ENCODE measurements at regions not wholly inside any gene's neighbourhood (a gene's known extent, or its start where the extent isn't known, plus 50 kb on each side); places are given as distances from the start of the nearest gene placed in this dataset.

- no peaks in the 10 kb centered on the region for H3K36me3 ChIP-seq
- H3K4me3 ChIP-seq, result no peak overlapping the region
- H3K9me3 ChIP-seq (replicated peaks), result peaks cover 3% of the 10 kb centered on the region
- no peak overlapping the region for H3K27ac ChIP-seq
- H3K27me3 ChIP-seq, result no peaks in the 10 kb centered on the region
- DNase-seq, result no peak
- H3K4me1 ChIP-seq, result 0 out of 2 replicates have a peak, but pooled peaks cover 3% of the 10 kb centered on the region
These were observed 733.7 kb upstream of the CITED2 start for GRCh38 chr6:140108167-140108566.

- no peak for DNase-seq
- H3K27ac ChIP-seq, result no peak overlapping the region
- H3K9me3 ChIP-seq (replicated peaks), result peaks cover 3% of the 10 kb centered on the region
These were observed 732.8 kb upstream of the CITED2 start for GRCh38 chr6:140107216-140107615.

GRCh38 chr6:140105857-140106256, 731.4 kb upstream of the CITED2 start:
- H3K9me3 ChIP-seq (replicated peaks), result peaks cover 3% of the 10 kb centered on the region
- 0 out of 2 replicates have a peak, but pooled peaks cover 3% of the 10 kb centered on the region for H3K4me1 ChIP-seq
- peak; percentile 21 to 45 for DNase-seq
- no peak overlapping the region for H3K4me3 ChIP-seq
- no peaks in the 10 kb centered on the region for H3K36me3 ChIP-seq
- no peak overlapping the region for H3K27ac ChIP-seq
- no peaks in the 10 kb centered on the region for H3K27me3 ChIP-seq

More at GRCh38 chr6:140107216-140107615, 732.8 kb upstream of the CITED2 start:
- H3K4me1 ChIP-seq, result 0 out of 2 replicates have a peak, but pooled peaks cover 3% of the 10 kb centered on the region
- no peak overlapping the region for H3K4me3 ChIP-seq
- H3K27me3 ChIP-seq, result no peaks in the 10 kb centered on the region
- no peaks in the 10 kb centered on the region for H3K36me3 ChIP-seq

GRCh38 chr6:140105241-140105640, 730.8 kb upstream of the CITED2 start:
- Histone ChIP-seq H3K9me3 (replicated peaks) (no peaks in the 10 kb centered on the region; the same call in 1 of the 2 replicates), H3K4me1 (0 out of 2 replicates have a peak, but pooled peaks cover 3% of the 10 kb centered on the region), H3K36me3 (no peaks in the 10 kb centered on the region), H3K4me3 (no peak overlapping the region), H3K27me3 (no peaks in the 10 kb centered on the region), H3K27ac (no peak overlapping the region)
- no peak for DNase-seq

- H3K36me3 ChIP-seq, result no peaks in the 10 kb centered on the region
- H3K4me1 ChIP-seq, result 0 out of 2 replicates have a peak, but pooled peaks cover 3% of the 10 kb centered on the region
- no peaks in the 10 kb centered on the region for H3K27me3 ChIP-seq
- no peak for DNase-seq
- no peak overlapping the region for H3K27ac ChIP-seq
- H3K4me3 ChIP-seq, result no peak overlapping the region
- H3K9me3 ChIP-seq (replicated peaks), result no peaks in the 10 kb centered on the region
These were observed 727.4 kb upstream of the CITED2 start for GRCh38 chr6:140101818-140102217.

GRCh38 chr6:140101367-140101766, 726.9 kb upstream of the CITED2 start:
- no peaks in the 10 kb centered on the region for H3K9me3 ChIP-seq (replicated peaks)
- no peak for DNase-seq
- no peak overlapping the region for H3K4me3 ChIP-seq
- H3K27me3 ChIP-seq, result no peaks in the 10 kb centered on the region
- H3K36me3 ChIP-seq, result no peaks in the 10 kb centered on the region
- H3K27ac ChIP-seq, result no peak overlapping the region
- 0 out of 2 replicates have a peak, but pooled peaks cover 3% of the 10 kb centered on the region for H3K4me1 ChIP-seq

- Histone ChIP-seq H3K36me3 (no peaks in the 10 kb centered on the region), H3K27me3 (no peaks in the 10 kb centered on the region), H3K27ac (no peak overlapping the region), H3K4me3 (no peak overlapping the region), H3K9me3 (replicated peaks) (no peaks in the 10 kb centered on the region), H3K4me1 (no peaks in the 10 kb centered on the region)
- no peak for DNase-seq
These were observed 721.1 kb upstream of the CITED2 start for GRCh38 chr6:140095532-140095931.

- Histone ChIP-seq H3K27me3 (no peaks in the 10 kb centered on the region), H3K4me1 (no peaks in the 10 kb centered on the region), H3K9me3 (replicated peaks) (no peaks in the 10 kb centered on the region), H3K4me3 (no peak overlapping the region), H3K27ac (no peak overlapping the region), H3K36me3 (no peaks in the 10 kb centered on the region)
- DNase-seq, result no peak
These were observed 717.4 kb upstream of the CITED2 start for GRCh38 chr6:140091895-140092294.

- no peak for DNase-seq
- no peaks in the 10 kb centered on the region for H3K4me1 ChIP-seq
- H3K4me3 ChIP-seq, result no peak overlapping the region
- no peaks in the 10 kb centered on the region for H3K36me3 ChIP-seq
- H3K27me3 ChIP-seq, result no peaks in the 10 kb centered on the region
- no peaks in the 10 kb centered on the region for H3K9me3 ChIP-seq (replicated peaks)
- no peak overlapping the region for H3K27ac ChIP-seq
These were observed 716.4 kb upstream of the CITED2 start for GRCh38 chr6:140090871-140091270.

GRCh38 chr6:140083375-140083774, 708.9 kb upstream of the CITED2 start:
- no peak for DNase-seq
- Histone ChIP-seq H3K27ac (no peak overlapping the region), H3K36me3 (no peaks in the 10 kb centered on the region), H3K27me3 (no peaks in the 10 kb centered on the region), H3K4me3 (no peak overlapping the region), H3K9me3 (replicated peaks) (no peaks in the 10 kb centered on the region), H3K4me1 (peaks cover 9% of the 10 kb centered on the region; the same call in 1 of the 2 replicates)

GRCh38 chr6:140082867-140083297, 708.4 kb upstream of the CITED2 start:
- DNase-seq, result no peak
- Histone ChIP-seq H3K4me3 (no peak overlapping the region), H3K9me3 (replicated peaks) (no peaks in the 10 kb centered on the region), H3K4me1 (peaks cover 14% of the 10 kb centered on the region), H3K36me3 (no peaks in the 10 kb centered on the region), H3K27me3 (no peaks in the 10 kb centered on the region), H3K27ac (no peak overlapping the region)

- Histone ChIP-seq H3K4me1 (peaks cover 18% of the 10 kb centered on the region), H3K27ac (no peak overlapping the region), H3K4me3 (no peak overlapping the region), H3K9me3 (replicated peaks) (no peaks in the 10 kb centered on the region), H3K36me3 (no peaks in the 10 kb centered on the region), H3K27me3 (no peaks in the 10 kb centered on the region)
- DNase-seq, result peak in 1 of 2 experiments; percentile 13
These were observed 704.9 kb upstream of the CITED2 start for GRCh38 chr6:140079328-140079727.

GRCh38 chr6:140078561-140079125, 704.2 kb upstream of the CITED2 start:
- H3K27me3 ChIP-seq, result no peaks in the 10 kb centered on the region
- no peaks in the 10 kb centered on the region for H3K36me3 ChIP-seq
- H3K9me3 ChIP-seq (replicated peaks), result no peaks in the 10 kb centered on the region
- no peak overlapping the region for H3K27ac ChIP-seq
- H3K4me3 ChIP-seq, result no peak overlapping the region
- peak in 1 of 2 experiments; percentile 39 for DNase-seq
- peaks cover 18% of the 10 kb centered on the region for H3K4me1 ChIP-seq

GRCh38 chr6:140077827-140078560, 703.5 kb upstream of the CITED2 start:
- Histone ChIP-seq H3K27ac (no peak overlapping the region), H3K4me1 (peaks cover 18% of the 10 kb centered on the region), H3K36me3 (no peaks in the 10 kb centered on the region), H3K9me3 (replicated peaks) (no peaks in the 10 kb centered on the region), H3K27me3 (no peaks in the 10 kb centered on the region), H3K4me3 (no peak overlapping the region)
- no peak for DNase-seq

GRCh38 chr6:140076105-140076504, 701.7 kb upstream of the CITED2 start:
- Histone ChIP-seq H3K4me1 (peaks cover 27% of the 10 kb centered on the region), H3K36me3 (no peaks in the 10 kb centered on the region), H3K9me3 (replicated peaks) (no peaks in the 10 kb centered on the region), H3K27me3 (no peaks in the 10 kb centered on the region), H3K27ac (no peak overlapping the region), H3K4me3 (no peak overlapping the region)
- DNase-seq, result no peak

Data from SJCRH30 (cell line).